C4-2B (cell line): ENCODE measurements at regions not wholly inside any gene's neighbourhood (a gene's known extent, or its start where the extent isn't known, plus 50 kb on each side); places are given as distances from the start of the nearest gene placed in this dataset.

Experiments used
- H3K27ac ChIP-seq: fragments of 450-650 bp; 2 replicates; pipeline ENCODE4 v1.5.1; 2017
- ZFX ChIP-seq: fragments of 450-650 bp; IDR thresholded peaks from 2 replicates; pipeline ENCODE4 v1.6.1; 2017
- TF ChIP-seq, protein P1 (sequence below): fragments of 450-650 bp; conservative IDR thresholded peaks from 2 replicates; pipeline ENCODE4 v1.5.1; 2017; ENCODE audit warnings: mild to moderate bottlenecking

DNA sequence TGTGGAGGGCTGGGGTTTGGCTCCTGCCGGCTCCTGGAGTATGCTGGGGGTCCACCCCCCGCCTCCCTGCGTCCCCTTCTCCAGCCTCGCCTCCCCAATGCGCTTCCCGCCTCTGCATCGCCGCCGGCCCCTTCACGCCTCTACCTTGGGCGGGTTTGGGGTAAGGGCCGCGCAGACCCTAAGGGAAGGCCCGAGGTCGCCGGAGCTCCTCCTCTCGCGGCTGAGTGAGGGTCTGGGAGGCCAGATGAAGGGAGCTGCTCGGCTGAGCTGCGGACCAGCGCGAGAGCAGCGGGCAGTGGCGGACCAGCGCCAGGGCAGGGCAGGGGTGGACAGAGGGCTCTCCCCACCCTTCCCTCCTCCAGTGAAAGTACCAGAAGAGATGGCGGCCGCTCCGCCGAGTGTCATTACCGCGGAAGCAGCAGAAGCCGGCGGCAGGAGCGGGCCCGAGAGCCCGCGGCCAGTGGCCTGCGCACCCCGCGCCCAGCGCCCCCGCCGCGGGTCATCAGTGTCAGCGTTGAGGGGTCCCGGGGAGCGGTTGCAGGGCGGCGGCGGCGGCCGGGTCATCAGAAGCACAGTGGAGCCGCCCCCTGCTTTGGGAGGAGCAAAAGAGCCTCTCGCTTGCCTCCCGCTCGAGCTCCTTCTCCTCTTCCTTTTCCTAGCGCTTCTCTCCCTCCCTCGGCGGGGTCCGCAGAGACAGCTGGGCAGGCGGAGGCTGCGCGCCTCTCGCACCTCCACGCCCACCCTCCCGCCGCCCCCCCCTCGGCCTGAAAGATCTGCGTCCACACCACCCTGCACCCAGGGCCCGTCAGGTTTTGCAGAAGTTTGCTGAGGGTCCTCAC is 255.6 kb upstream of the CADM1 start:
- no peak for TF ChIP-seq ZFX
- TF ChIP-seq, protein P1, sequence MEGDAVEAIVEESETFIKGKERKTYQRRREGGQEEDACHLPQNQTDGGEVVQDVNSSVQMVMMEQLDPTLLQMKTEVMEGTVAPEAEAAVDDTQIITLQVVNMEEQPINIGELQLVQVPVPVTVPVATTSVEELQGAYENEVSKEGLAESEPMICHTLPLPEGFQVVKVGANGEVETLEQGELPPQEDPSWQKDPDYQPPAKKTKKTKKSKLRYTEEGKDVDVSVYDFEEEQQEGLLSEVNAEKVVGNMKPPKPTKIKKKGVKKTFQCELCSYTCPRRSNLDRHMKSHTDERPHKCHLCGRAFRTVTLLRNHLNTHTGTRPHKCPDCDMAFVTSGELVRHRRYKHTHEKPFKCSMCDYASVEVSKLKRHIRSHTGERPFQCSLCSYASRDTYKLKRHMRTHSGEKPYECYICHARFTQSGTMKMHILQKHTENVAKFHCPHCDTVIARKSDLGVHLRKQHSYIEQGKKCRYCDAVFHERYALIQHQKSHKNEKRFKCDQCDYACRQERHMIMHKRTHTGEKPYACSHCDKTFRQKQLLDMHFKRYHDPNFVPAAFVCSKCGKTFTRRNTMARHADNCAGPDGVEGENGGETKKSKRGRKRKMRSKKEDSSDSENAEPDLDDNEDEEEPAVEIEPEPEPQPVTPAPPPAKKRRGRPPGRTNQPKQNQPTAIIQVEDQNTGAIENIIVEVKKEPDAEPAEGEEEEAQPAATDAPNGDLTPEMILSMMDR, result no peak
- no peak overlapping the region for H3K27ac ChIP-seq

DNA sequence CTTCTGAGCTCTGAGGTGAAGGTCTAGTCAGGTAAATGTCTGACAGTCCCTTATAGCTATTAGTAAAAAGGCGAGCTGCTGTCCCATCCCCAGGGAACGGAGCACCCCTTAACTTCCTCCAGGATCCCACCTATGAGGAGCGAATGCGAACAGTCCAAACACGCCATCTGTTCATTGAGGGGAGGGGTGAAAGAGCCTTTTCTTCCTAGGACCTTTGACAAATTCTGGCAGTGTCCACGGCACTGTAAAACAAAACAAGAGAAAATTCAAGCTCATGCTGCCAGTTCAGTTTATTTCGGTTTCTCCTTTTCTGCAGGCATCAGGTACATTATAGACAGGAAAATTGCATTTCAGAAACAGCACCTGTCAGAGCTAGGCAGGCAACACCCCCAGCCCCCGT is 253.8 kb upstream of the CADM1 start:
- no peak for TF ChIP-seq ZFX
- TF ChIP-seq, protein P1, result no peak
- H3K27ac ChIP-seq, result no peak overlapping the region

DNA sequence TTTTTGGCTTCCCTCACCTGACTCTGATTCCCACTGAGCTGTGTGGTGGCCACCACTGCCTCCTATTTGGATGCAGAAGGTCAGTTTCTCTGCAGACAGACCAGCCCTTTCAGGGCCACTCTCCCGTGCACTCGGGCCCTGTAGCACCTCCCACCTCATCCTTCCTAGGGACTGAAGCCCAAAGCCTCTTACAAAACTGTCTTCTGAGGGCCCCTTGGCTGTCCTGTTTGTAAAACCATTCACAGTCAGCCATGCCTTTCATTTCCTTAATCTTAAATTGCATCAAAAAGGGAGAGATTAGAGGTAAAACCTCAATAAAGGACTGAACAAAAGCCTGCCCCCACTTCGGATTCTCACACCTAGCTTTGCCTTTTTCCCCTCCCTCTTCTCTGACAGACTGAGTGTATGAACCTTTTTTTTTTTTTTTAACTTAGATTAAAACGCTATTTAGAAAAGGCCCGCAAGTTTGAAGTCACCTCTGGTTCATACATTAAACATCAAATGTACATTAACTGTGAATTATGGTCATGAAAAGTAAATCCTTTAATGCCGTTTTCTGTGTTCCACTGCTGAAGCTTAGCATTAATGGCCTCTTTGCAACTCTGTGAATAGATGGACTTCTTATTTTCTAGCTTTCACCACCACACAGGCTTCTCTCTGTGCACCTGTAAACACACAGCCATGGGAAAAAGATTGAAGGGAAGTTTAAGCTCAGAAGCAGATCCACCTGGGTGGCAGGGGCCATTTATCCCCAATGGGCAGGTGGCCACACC is 247.2 kb upstream of the CADM1 start:
- TF ChIP-seq, protein P1, result no peak
- no peak overlapping the region for H3K27ac ChIP-seq

DNA sequence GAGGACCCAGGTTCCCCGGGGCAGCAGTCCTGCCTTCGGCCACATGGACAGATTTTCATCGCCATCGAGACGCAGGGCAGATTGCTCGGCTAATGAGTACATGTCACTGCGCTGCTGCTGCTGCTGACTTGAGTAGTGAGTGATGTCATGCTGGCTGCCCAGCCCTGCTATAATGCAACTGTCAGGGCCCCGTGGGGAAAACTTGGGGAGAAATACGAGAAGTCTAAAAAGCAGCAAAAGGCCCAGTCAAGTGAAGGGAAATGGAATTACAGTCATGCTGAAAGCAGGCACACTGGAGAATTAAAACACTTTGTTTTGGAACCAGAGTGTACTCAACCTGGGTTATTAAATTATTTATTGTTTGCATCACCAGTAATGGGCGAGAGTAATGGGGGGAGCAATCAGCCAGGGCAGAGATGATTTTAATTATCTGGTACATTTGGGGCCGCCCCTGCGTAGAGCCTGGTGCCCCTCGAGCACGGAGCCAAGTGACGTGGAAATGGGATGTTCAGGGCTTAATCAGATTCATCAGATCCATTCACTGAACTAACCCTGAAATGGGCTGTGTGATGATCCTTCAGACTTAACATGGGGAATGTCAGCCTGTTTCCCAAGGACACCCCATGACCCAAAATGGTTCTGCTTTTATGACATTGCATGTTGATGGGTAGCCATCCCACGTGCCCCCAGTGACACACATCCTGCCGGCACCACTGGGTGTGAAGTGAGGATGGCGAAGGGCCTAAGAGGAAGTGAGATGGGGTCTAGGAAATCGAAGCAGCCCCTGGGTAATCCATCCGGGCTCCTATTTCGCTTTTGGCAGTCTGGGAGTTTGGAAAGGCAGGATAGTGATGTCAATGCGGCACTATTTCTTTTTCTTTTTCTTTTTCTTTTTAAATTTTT is 241.6 kb upstream of the CADM1 start:
- TF ChIP-seq, protein P1, result no peak
- no peak for TF ChIP-seq ZFX
- H3K27ac ChIP-seq, result no peak overlapping the region

DNA sequence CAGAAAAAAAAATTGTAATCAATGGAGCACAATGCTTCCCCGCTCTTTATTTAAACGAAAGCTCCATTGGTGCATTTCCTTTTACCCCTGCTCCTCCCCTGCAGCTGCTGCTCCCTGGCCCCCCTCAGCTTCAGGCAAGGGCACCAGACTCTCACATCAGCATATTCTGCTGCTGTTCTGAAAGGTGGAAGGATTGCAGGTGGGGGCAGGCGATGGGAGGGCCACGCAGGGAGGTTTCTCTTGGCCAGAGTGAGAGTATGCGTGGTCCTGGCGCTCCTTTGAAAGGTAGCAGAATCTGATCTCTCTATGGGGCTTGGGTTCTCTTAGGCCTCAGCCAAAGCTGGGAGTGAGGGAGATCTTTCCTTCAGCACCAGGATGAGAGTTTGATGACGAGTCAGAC is 240.9 kb upstream of the CADM1 start:
- no peak overlapping the region for H3K27ac ChIP-seq
- TF ChIP-seq ZFX, result no peak
- TF ChIP-seq, protein P1, result no peak

GRCh38 chr11:115743719-115744118 is 239.5 kb upstream of the CADM1 start:
- TF ChIP-seq ZFX, result no peak
- TF ChIP-seq, protein P1, result no peak
- no peak overlapping the region for H3K27ac ChIP-seq
